Trophoblast cell (in vitro differentiated cells and primary cell): ENCODE measurements at regions not wholly inside any gene's neighbourhood (a gene's known extent, or its start where the extent isn't known, plus 50 kb on each side); places are given as distances from the start of the nearest gene placed in this dataset.

Experiments
- DNase-seq, 2 donors: peaks; one replicate each; pipeline ENCODE4 v3.0.0-alpha.2; 2016
- H2AFZ ChIP-seq: 2 replicates; pipeline ENCODE4 v1.6.1; 2013; ENCODE audit warnings: low read length, moderate library complexity, mild to moderate bottlenecking; ENCODE audit not compliant: insufficient read depth, poor library complexity
- H2AK5ac ChIP-seq: 2 replicates; pipeline ENCODE4 v1.6.1; 2013; ENCODE audit warnings: mild to moderate bottlenecking, low read length
- H2BK120ac ChIP-seq: 2 replicates; pipeline ENCODE4 v1.6.1; 2013; ENCODE audit warnings: low read length, mild to moderate bottlenecking, moderate library complexity; ENCODE audit not compliant: insufficient read depth, poor library complexity
- H2BK12ac ChIP-seq: 2 replicates; pipeline ENCODE4 v1.6.1; 2013; ENCODE audit warnings: mild to moderate bottlenecking, low read length, moderate library complexity
- H2BK5ac ChIP-seq: 2 replicates; pipeline ENCODE4 v1.6.1; 2013; ENCODE audit warnings: low read length, low read depth, moderate library complexity, mild to moderate bottlenecking; ENCODE audit not compliant: poor library complexity
- H3K14ac ChIP-seq: 2 replicates; pipeline ENCODE4 v1.6.1; 2013; ENCODE audit warnings: mild to moderate bottlenecking, low read length
- H3K18ac ChIP-seq: 2 replicates; pipeline ENCODE4 v1.6.1; 2013; ENCODE audit warnings: mild to moderate bottlenecking, low read length
- H3K23ac ChIP-seq: 2 replicates; pipeline ENCODE4 v1.6.1; 2013; ENCODE audit warnings: low read length
- H3K27ac ChIP-seq: 2 replicates; pipeline ENCODE4 v1.5.1; 2013; ENCODE audit warnings: low read depth, mild to moderate bottlenecking, inconsistent platforms, low read length, moderate library complexity
- H3K27me3 ChIP-seq: 2 replicates; pipeline ENCODE4 v1.6.1; 2013; ENCODE audit warnings: inconsistent platforms, mild to moderate bottlenecking, low read length, moderate library complexity; ENCODE audit not compliant: insufficient read depth
- H3K36me3 ChIP-seq, 2 experiments: 1 replicate in 1 of 2; 2 replicates in 1 of 2; pipeline ENCODE4 v1.6.1; 2013; ENCODE audit warnings: low read length in 2 of 2, mild to moderate bottlenecking in 2 of 2, moderate library complexity in 1 of 2; ENCODE audit not compliant: insufficient read depth in 2 of 2, control insufficient read depth in 1 of 2
- H3K4ac ChIP-seq: 2 replicates; pipeline ENCODE4 v1.6.1; 2013; ENCODE audit warnings: low read depth, mild to moderate bottlenecking, low read length, moderate library complexity
- H3K4me1 ChIP-seq, 2 experiments: 1 replicate in 1 of 2; 2 replicates in 1 of 2; pipeline ENCODE4 v1.6.1; 2013; ENCODE audit warnings: low read length in 2 of 2, mild to moderate bottlenecking in 2 of 2, moderate library complexity in 1 of 2; ENCODE audit not compliant: insufficient read depth in 2 of 2, control insufficient read depth in 1 of 2
- H3K4me2 ChIP-seq: 2 replicates; pipeline ENCODE4 v1.6.1; 2013; ENCODE audit warnings: inconsistent platforms, mild to moderate bottlenecking, low read length, moderate library complexity
- H3K4me3 ChIP-seq: 2 replicates; pipeline ENCODE4 v1.5.1; 2013; ENCODE audit warnings: mild to moderate bottlenecking, low read depth, low read length, inconsistent platforms
- H3K79me1 ChIP-seq: one replicate; pipeline ENCODE4 v1.6.1; 2013; ENCODE audit warnings: low read length
- H3K79me2 ChIP-seq: 2 replicates; pipeline ENCODE4 v1.6.1; 2013; ENCODE audit warnings: low read length, mild to moderate bottlenecking; ENCODE audit not compliant: control insufficient read depth, insufficient read depth, poor library complexity
- H3K9ac ChIP-seq: 2 replicates; pipeline ENCODE4 v1.6.1; 2013; ENCODE audit warnings: mild to moderate bottlenecking, low read length
- H3K9me3 ChIP-seq: 2 replicates; pipeline ENCODE4 v1.6.1; 2013; ENCODE audit warnings: low read depth, mild to moderate bottlenecking, control low read depth, inconsistent platforms, low read length; ENCODE audit not compliant: insufficient read depth
- H4K12ac ChIP-seq: 2 replicates; pipeline ENCODE4 v1.6.1; 2013; ENCODE audit warnings: low read depth, mild to moderate bottlenecking, low read length, moderate library complexity
- H4K8ac ChIP-seq: 2 replicates; pipeline ENCODE4 v1.6.1; 2013; ENCODE audit warnings: low read depth, mild to moderate bottlenecking, low read length, moderate library complexity
- H4K91ac ChIP-seq: one replicate; pipeline ENCODE4 v1.6.1; 2013; ENCODE audit warnings: low read depth, mild to moderate bottlenecking, low read length, moderate library complexity
- WGBS: extraction: QIAGEN DNeasy Blood & Tissue Kit; methylation state at CpG from one replicate; pipeline ENCODE4 v1.1.7; 2013; ENCODE audit warnings: missing lambda C conversion rate; ENCODE audit not compliant: insufficient read length, insufficient coverage; ENCODE audit errors: extremely low coverage; 5-methylcytosine and 5-hydroxymethylcytosine counted together

- Histone ChIP-seq H2BK120ac (no peak overlapping the region), H4K8ac (no peak overlapping the region)
These were observed 326.7 kb downstream of the CRPPA start for GRCh38 chr7:16094651-16095050.

GRCh38 chr7:16092711-16093110 lies 328.6 kb downstream of the CRPPA start:
- Histone ChIP-seq H3K4me3 (no peak overlapping the region), H2BK12ac (no peak overlapping the region), H3K9me3 (no peaks in the 10 kb centered on the region), H3K27me3 (no peaks in the 10 kb centered on the region), H3K9ac (no peak overlapping the region), H4K91ac (no peak overlapping the region), H2AFZ (no peak overlapping the region), H2AK5ac (no peak overlapping the region), H3K4me2 (no peak overlapping the region), H3K79me1 (no peaks in the 10 kb centered on the region), H3K4ac (no peak overlapping the region), H3K18ac (no peak overlapping the region), H4K12ac (no peak overlapping the region), H3K79me2 (no peaks in the 10 kb centered on the region), H3K27ac (no peak overlapping the region), H2BK120ac (no peak overlapping the region), H3K14ac (no peak overlapping the region), H3K4me1 (peaks cover 0 to 3% of the 10 kb centered on the region in 2 experiments), H3K36me3 (no peaks in the 10 kb centered on the region), H4K8ac (no peak overlapping the region), H3K23ac (no peak overlapping the region), H2BK5ac (no peak overlapping the region)
- DNase-seq, result no peak
- WGBS, result no CpG with 5 or more reads among the region's 2 CpGs

More at GRCh38 chr7:16094651-16095050, 326.7 kb downstream of the CRPPA start:
- Histone ChIP-seq H2AK5ac (no peak overlapping the region), H3K9ac (no peak overlapping the region), H2AFZ (no peak overlapping the region), H3K18ac (no peak overlapping the region), H3K36me3 (no peaks in the 10 kb centered on the region), H3K14ac (no peak overlapping the region), H3K4me3 (no peak overlapping the region), H3K4ac (no peak overlapping the region), H3K9me3 (no peaks in the 10 kb centered on the region), H3K27ac (no peak overlapping the region), H3K23ac (no peak overlapping the region), H3K79me2 (no peaks in the 10 kb centered on the region), H3K4me1 (peaks cover 0 to 3% of the 10 kb centered on the region in 2 experiments), H4K12ac (no peak overlapping the region), H2BK12ac (no peak overlapping the region), H4K91ac (no peak overlapping the region), H3K79me1 (no peaks in the 10 kb centered on the region), H2BK5ac (no peak overlapping the region), H3K27me3 (no peaks in the 10 kb centered on the region), H3K4me2 (no peak overlapping the region)
- WGBS, result no CpG with 5 or more reads among the region's 2 CpGs
- DNase-seq, result no peak

- Histone ChIP-seq H3K4ac (no peak overlapping the region), H3K27ac (no peak overlapping the region), H3K4me2 (no peak overlapping the region), H4K8ac (no peak overlapping the region), H4K12ac (no peak overlapping the region), H3K18ac (no peak overlapping the region), H3K79me2 (no peaks in the 10 kb centered on the region), H3K9ac (no peak overlapping the region), H3K4me3 (no peak overlapping the region), H2BK12ac (no peak overlapping the region), H3K9me3 (no peaks in the 10 kb centered on the region), H2BK5ac (no peak overlapping the region), H2BK120ac (no peak overlapping the region), H3K4me1 (peaks cover 0 to 3% of the 10 kb centered on the region in 2 experiments), H3K14ac (no peak overlapping the region), H3K36me3 (no peaks in the 10 kb centered on the region), H3K23ac (no peak overlapping the region), H2AK5ac (no peak overlapping the region), H3K79me1 (no peaks in the 10 kb centered on the region), H3K27me3 (no peaks in the 10 kb centered on the region), H4K91ac (no peak overlapping the region), H2AFZ (no peak overlapping the region)
- no peak for DNase-seq
- WGBS, result no CpG with 5 or more reads among the region's 5 CpGs
These were observed 329.5 kb downstream of the CRPPA start for GRCh38 chr7:16091701-16092310.

GRCh38 chr7:16089801-16090200 lies 331.5 kb downstream of the CRPPA start:
- no peak overlapping the region for H3K18ac ChIP-seq
- no peak overlapping the region for H2BK12ac ChIP-seq
- H4K12ac ChIP-seq, result no peak overlapping the region
- H2AK5ac ChIP-seq, result no peak overlapping the region
- H3K9me3 ChIP-seq, result no peaks in the 10 kb centered on the region
- H3K9ac ChIP-seq, result no peak overlapping the region
- H3K14ac ChIP-seq, result no peak overlapping the region
- H3K27me3 ChIP-seq, result no peaks in the 10 kb centered on the region
- no peak overlapping the region for H2AFZ ChIP-seq
- WGBS, result no CpG with 5 or more reads among the region's 3 CpGs
- no peak overlapping the region for H4K8ac ChIP-seq
- H3K23ac ChIP-seq, result no peak overlapping the region
- H3K27ac ChIP-seq, result no peak overlapping the region
- no peaks in the 10 kb centered on the region for H3K79me1 ChIP-seq
- no peak overlapping the region for H4K91ac ChIP-seq
- no peak overlapping the region for H3K4me2 ChIP-seq
- H2BK120ac ChIP-seq, result no peak overlapping the region
- no peak overlapping the region for H3K4ac ChIP-seq
- no peak overlapping the region for H3K4me3 ChIP-seq
- H3K4me1 ChIP-seq, result no peaks in the 10 kb centered on the region
- H3K36me3 ChIP-seq, result no peaks in the 10 kb centered on the region
- no peak for DNase-seq
- H2BK5ac ChIP-seq, result no peak overlapping the region
- no peaks in the 10 kb centered on the region for H3K79me2 ChIP-seq
